Neutrophil (primary cell): ENCODE measurements at regions not wholly inside any gene's neighbourhood (a gene's known extent, or its start where the extent isn't known, plus 50 kb on each side); places are given as distances from the start of the nearest gene placed in this dataset.

Source experiments
- H3K27ac ChIP-seq: fragments of 200-600 bp; sonication (generic); 2 replicates; pipeline ENCODE4 v1.5.1; 2016; ENCODE audit warnings: mild to moderate bottlenecking, moderate library complexity
- H3K27me3 ChIP-seq: fragments of 200-600 bp; sonication (generic); 2 replicates; pipeline ENCODE4 v1.6.0; 2016; ENCODE audit warnings: mild to moderate bottlenecking
- H3K36me3 ChIP-seq: fragments of 200-600 bp; sonication (generic); 2 replicates; pipeline ENCODE4 v1.5.1; 2017
- H3K4me1 ChIP-seq, 2 experiments: fragments of 200-600 bp in 1 of 2; sonication (generic) in 1 of 2; 1 replicate in 1 of 2; 2 replicates in 1 of 2; pipeline versions ENCODE4 v1.5.1 to v1.6.1; 2013 to 2016; ENCODE audit warnings: low read depth in 1 of 2, low read length in 1 of 2, mild to moderate bottlenecking in 1 of 2, moderate library complexity in 1 of 2; ENCODE audit not compliant: control insufficient read depth in 1 of 2, insufficient read depth in 1 of 2
- H3K4me3 ChIP-seq, 2 experiments: fragments of 200-600 bp in 1 of 2; sonication (generic) in 1 of 2; 1 replicate in 1 of 2; 2 replicates in 1 of 2; pipeline ENCODE4 v1.5.1; 2013 to 2016; ENCODE audit warnings: low read depth in 1 of 2, low read length in 1 of 2, mild to moderate bottlenecking in 1 of 2, moderate library complexity in 1 of 2
- H3K9me3 ChIP-seq: fragments of 200-600 bp; sonication (generic); 2 replicates; pipeline ENCODE4 v1.5.1; 2016
- TF ChIP-seq, protein P1 (sequence below): fragments of 200-600 bp; sonication (generic); IDR thresholded peaks from 2 replicates; pipeline ENCODE4 v1.5.1; 2016; ENCODE audit warnings: antibody characterized with exemption

DNA sequence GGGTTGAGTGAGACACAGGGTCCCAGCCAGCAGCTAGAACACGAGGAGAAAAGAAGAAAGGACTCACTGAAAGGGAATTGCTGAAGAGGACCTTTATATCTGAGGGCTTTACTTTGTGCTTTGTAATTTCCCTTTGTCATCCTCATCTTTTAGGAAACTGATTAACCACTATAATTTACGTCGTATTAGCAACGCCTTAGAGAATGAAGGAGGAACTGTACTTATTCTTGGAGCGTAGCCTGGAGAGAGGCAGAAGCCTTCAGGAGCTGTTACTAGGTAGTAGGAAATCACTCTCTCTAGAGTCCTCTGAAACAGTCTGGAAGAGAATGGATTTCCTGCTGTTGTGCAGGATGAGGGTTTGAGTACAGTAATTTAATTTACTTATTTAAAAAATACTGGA, 101.0 kb upstream of the STEAP1B start:
- no peaks in the 10 kb centered on the region for H3K36me3 ChIP-seq
- no peaks in the 10 kb centered on the region for H3K4me1 ChIP-seq
- no peak overlapping the region for H3K27ac ChIP-seq
- TF ChIP-seq, protein P1, sequence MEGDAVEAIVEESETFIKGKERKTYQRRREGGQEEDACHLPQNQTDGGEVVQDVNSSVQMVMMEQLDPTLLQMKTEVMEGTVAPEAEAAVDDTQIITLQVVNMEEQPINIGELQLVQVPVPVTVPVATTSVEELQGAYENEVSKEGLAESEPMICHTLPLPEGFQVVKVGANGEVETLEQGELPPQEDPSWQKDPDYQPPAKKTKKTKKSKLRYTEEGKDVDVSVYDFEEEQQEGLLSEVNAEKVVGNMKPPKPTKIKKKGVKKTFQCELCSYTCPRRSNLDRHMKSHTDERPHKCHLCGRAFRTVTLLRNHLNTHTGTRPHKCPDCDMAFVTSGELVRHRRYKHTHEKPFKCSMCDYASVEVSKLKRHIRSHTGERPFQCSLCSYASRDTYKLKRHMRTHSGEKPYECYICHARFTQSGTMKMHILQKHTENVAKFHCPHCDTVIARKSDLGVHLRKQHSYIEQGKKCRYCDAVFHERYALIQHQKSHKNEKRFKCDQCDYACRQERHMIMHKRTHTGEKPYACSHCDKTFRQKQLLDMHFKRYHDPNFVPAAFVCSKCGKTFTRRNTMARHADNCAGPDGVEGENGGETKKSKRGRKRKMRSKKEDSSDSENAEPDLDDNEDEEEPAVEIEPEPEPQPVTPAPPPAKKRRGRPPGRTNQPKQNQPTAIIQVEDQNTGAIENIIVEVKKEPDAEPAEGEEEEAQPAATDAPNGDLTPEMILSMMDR: no peak
- no peak overlapping the region for H3K4me3 ChIP-seq
- H3K9me3 ChIP-seq: no peaks in the 10 kb centered on the region
- H3K27me3 ChIP-seq: peaks cover 24% of the 10 kb centered on the region

DNA sequence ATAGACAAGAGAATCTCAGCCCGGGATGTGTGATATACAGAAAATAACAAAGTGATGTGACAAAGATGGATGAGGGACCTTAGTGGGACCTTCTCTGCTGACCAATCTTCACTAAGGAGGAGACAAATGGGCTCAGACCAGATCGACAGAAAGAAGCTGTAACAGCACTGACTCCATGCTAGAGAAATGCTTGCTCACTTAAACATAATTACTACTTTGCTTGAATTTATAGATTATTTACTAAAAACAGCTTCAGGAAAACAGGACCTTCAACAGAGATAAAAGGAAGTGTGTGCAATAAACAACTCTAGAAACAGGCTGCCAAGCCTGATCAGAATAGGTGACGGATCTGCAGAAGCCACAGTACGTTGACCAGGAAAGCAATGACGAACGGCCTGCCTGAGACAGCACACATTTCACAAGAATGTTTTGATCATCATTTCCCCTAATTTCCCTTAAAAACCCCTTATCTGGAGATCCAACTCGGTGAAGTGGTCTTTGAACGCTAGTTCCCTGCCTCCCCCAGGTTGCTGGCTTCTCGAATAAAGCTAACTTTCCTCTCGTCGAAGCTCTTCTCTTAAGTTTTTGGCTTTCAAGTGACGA, 98.4 kb upstream of the STEAP1B start:
- no peaks in the 10 kb centered on the region for H3K4me1 ChIP-seq
- no peak overlapping the region for H3K4me3 ChIP-seq
- H3K36me3 ChIP-seq: no peaks in the 10 kb centered on the region
- H3K27ac ChIP-seq: no peak overlapping the region
- TF ChIP-seq, protein P1: no peak
- H3K27me3 ChIP-seq: peaks cover 15% of the 10 kb centered on the region
- no peaks in the 10 kb centered on the region for H3K9me3 ChIP-seq

DNA sequence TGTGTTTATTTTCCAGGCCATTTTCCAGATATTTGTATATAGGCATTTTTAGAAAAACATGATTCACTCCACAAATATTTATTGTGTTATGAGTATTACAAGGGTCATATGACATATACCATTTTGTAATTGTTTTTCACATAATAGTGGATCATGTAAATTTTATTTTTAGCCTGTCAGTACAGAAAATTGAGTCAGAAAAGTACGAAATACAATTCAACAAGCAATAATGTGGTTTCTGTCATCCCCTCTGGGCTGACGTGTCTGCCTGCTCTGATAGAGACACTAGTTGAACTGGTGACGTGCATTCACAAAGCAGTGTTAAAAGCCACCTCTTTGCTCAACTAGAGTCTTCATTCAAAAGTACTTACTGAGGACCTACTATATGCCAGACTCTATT, 97.9 kb upstream of the STEAP1B start:
- Histone ChIP-seq H3K4me1 (no peaks in the 10 kb centered on the region), H3K27me3 (peaks cover 12% of the 10 kb centered on the region), H3K36me3 (no peaks in the 10 kb centered on the region), H3K9me3 (no peaks in the 10 kb centered on the region), H3K27ac (no peak overlapping the region), H3K4me3 (no peak overlapping the region)
- TF ChIP-seq, protein P1: no peak

DNA sequence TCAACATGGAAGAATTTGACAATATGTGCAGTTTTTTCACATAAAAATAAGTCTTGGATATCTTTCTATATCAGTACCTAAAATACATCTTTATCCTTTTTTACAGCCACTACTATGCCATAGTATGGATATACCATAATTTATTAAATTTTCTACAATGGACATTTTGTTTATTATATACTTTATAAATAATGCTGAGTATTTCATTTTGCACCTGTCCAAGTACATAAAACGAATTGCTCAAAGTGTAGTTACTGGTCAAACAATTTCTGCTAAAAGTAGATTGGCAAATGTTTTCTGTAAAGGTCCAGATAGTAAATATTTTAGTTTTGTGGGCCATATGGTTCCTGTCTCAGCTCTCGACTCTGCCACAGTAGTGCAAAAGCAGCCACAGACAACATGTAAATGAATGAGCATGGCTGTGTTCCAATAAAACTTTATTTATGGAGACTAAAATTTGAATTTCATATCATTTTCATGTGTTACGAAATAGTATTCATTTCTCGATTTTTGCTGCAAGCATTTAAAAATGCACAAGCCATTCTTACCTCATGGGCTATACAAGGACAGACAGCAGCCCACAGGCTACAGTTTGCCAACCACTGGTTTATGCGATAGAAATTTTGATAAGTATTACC, 96.9 kb upstream of the STEAP1B start:
- Histone ChIP-seq H3K4me1 (no peaks in the 10 kb centered on the region), H3K9me3 (no peaks in the 10 kb centered on the region), H3K27ac (no peak overlapping the region), H3K36me3 (no peaks in the 10 kb centered on the region), H3K27me3 (peaks cover 10% of the 10 kb centered on the region), H3K4me3 (no peak overlapping the region)
- TF ChIP-seq, protein P1: no peak

DNA sequence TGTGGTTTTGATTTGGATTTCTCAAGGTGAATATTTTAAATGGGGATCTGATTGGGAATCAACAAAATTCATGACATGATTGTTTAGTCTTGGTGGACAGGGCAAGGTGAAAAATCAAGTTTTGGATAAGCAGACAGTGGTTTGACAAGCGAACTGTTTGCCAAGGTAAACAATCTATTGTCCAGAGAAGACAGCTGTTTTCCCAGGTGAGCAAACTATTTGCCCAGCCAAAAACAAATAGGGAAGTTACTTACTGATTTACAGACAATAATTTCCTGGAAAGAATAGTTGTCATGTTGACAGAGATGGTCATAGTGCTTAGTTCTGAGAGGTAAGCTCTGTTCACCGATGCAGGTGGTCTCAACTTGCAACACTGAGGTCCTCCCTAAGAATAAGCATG, 94.0 kb upstream of the STEAP1B start:
- no peaks in the 10 kb centered on the region for H3K9me3 ChIP-seq
- TF ChIP-seq, protein P1: no peak
- no peak overlapping the region for H3K4me3 ChIP-seq
- no peaks in the 10 kb centered on the region for H3K36me3 ChIP-seq
- no peak overlapping the region for H3K27ac ChIP-seq
- H3K27me3 ChIP-seq: peaks cover 9% of the 10 kb centered on the region
- H3K4me1 ChIP-seq: peaks cover 9 to 20% of the 10 kb centered on the region in 2 experiments
